NT2/D1 (cell line): ENCODE measurements at regions not wholly inside any gene's neighbourhood (a gene's known extent, or its start where the extent isn't known, plus 50 kb on each side); places are given as distances from the start of the nearest gene placed in this dataset.

Experiments
- SUZ12 ChIP-seq: IDR thresholded peaks from 2 replicates; pipeline ENCODE4 v1.6.1; 2011; ENCODE audit not compliant: insufficient read length, insufficient read depth; ENCODE audit errors: extremely low read depth
- YY1 ChIP-seq: IDR thresholded peaks from 2 replicates; pipeline ENCODE4 v1.6.1; 2011; ENCODE audit not compliant: insufficient read length, insufficient read depth
- ZNF274 ChIP-seq: IDR thresholded peaks from 2 replicates; pipeline ENCODE4 v1.6.1; 2011; ENCODE audit warnings: mild to moderate bottlenecking, low read depth, low read length

- no peak for TF ChIP-seq YY1
- TF ChIP-seq ZNF274 = no peak
- TF ChIP-seq SUZ12 = no peak
Measured at GRCh38 chr11:24373516-24373915, 123.3 kb upstream of the LUZP2 start.
